OCI-LY7 (cell line): ENCODE measurements at regions not wholly inside any gene's neighbourhood (a gene's known extent, or its start where the extent isn't known, plus 50 kb on each side); places are given as distances from the start of the nearest gene placed in this dataset.

ENCODE experiments used
- BruUV-seq: library from RNA; stranded (reverse); fragments of 400-500 nt; replicated peaks from 2 replicates; lab custom pipeline; 2021; lab: Mats Ljungman, UMichigan
- CTCF ChIA-PET: fragments of 300-600 bp; sonication (Branson Sonifier 250); formaldehyde crosslinking; loops from one replicate; lab custom pipeline; 2022; ENCODE audit warnings: antibody characterized with exemption; ENCODE audit not compliant: unreplicated experiment; lab: Charles Lee
- POLR2A ChIA-PET: fragments of 300-600 bp; sonication (Branson Sonifier 250); formaldehyde crosslinking; loops from one replicate; lab custom pipeline; 2022; ENCODE audit warnings: antibody characterized with exemption; lab: Charles Lee
- DNase-seq: peaks from one replicate; pipeline ENCODE4 v3.0.0-alpha.2; 2015; ENCODE audit warnings: low spot score
- H2AFZ ChIP-seq: fragments of 200-600 bp; sonication (generic), shearing (Covaris generic); 2 replicates; pipeline ENCODE4 v1.6.1; 2014; ENCODE audit warnings: mild to moderate bottlenecking, antibody characterized with exemption, low read length, moderate library complexity
- H3K27ac ChIP-seq: fragments of 200-600 bp; sonication (generic); 2 replicates; pipeline ENCODE4 v1.5.1; 2014; ENCODE audit warnings: mixed run types, low read depth, mild to moderate bottlenecking, moderate library complexity, low read length, inconsistent platforms; ENCODE audit not compliant: poor library complexity, severe bottlenecking
- H3K36me3 ChIP-seq: fragments of 200-600 bp; sonication (generic); 2 replicates; pipeline ENCODE4 v1.6.1; 2014; ENCODE audit warnings: mild to moderate bottlenecking, antibody characterized with exemption, low read length, moderate library complexity, mixed read lengths; ENCODE audit not compliant: insufficient read depth
- H3K4me1 ChIP-seq: fragments of 200-600 bp; sonication (generic); 2 replicates; pipeline ENCODE4 v1.5.1; 2014; ENCODE audit warnings: mild to moderate bottlenecking, low read length; ENCODE audit not compliant: insufficient read depth, poor library complexity, severe bottlenecking
- H3K4me2 ChIP-seq: fragments of 200-600 bp; sonication (generic); 2 replicates; pipeline ENCODE4 v1.6.1; 2014; ENCODE audit warnings: mild to moderate bottlenecking, low read length
- H3K4me3 ChIP-seq: fragments of 200-600 bp; sonication (generic); 2 replicates; pipeline ENCODE4 v1.5.1; 2014; ENCODE audit warnings: mild to moderate bottlenecking, low read depth, low read length; ENCODE audit not compliant: poor library complexity, severe bottlenecking
- H3K79me2 ChIP-seq: fragments of 200-600 bp; sonication (generic); 2 replicates; pipeline ENCODE4 v1.6.1; 2016; ENCODE audit warnings: low read depth, mild to moderate bottlenecking, low read length, moderate library complexity, mixed read lengths; ENCODE audit not compliant: insufficient read depth
- H3K9me2 ChIP-seq: fragments of 200-600 bp; sonication (generic); 2 replicates; pipeline ENCODE4 v1.6.1; 2016; ENCODE audit warnings: mild to moderate bottlenecking, low read length, mixed read lengths; ENCODE audit not compliant: insufficient read depth
- H3K9me3 ChIP-seq: fragments of 200-600 bp; sonication (generic); 2 replicates; pipeline ENCODE4 v1.6.1; 2014; ENCODE audit warnings: mild to moderate bottlenecking, mixed run types, low read length, mixed read lengths
- H4K20me1 ChIP-seq: fragments of 200-600 bp; sonication (generic); 2 replicates; pipeline ENCODE4 v1.6.1; 2014; ENCODE audit warnings: mild to moderate bottlenecking, antibody characterized with exemption, low read length, moderate library complexity, mixed read lengths; ENCODE audit not compliant: insufficient read depth
- EZH2phosphoT487 ChIP-seq: fragments of 200-600 bp; sonication (generic); IDR thresholded peaks from 2 replicates; pipeline ENCODE4 v1.6.1; 2018; ENCODE audit warnings: low read depth, borderline replicate concordance, mild to moderate bottlenecking, mixed run types, antibody characterized with exemption, low read length, moderate library complexity, mixed read lengths
- intact Hi-C: fragments of 100-400 bp; cut with micrococcal nuclease; formaldehyde crosslinking; loops from one replicate; pipeline ENCODE4 v1.10.0; 2022; ENCODE audit not compliant: unreplicated experiment
- TF ChIP-seq, protein P1 (sequence below): fragments of 200-600 bp; sonication (generic); conservative IDR thresholded peaks from 2 replicates; pipeline ENCODE4 v1.5.1; 2014; ENCODE audit warnings: mild to moderate bottlenecking, antibody characterized with exemption, low read length, moderate library complexity, mixed read lengths

DNA sequence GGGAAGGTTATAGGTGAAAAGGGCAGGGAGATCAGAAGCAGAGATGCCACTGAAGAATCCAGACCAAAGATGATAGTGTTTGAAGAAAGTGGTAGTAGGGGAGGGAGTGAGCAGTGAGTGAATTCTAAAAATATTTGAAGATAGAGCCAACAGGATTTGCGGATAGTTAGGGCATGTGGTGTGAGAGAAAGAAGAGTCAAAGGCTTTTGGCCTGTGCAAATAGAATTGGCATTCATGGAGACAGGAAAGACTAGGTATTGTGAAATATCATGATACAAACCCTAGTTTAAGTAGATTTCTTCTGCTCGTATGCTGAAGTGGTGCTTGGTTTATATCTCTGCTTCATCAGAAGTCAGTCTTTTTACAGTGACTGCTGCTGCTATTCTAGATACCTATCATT is 224.2 kb upstream of the CFAP20DC start:
- no peak overlapping the region for H2AFZ ChIP-seq
- no peak overlapping the region for H3K27ac ChIP-seq
- no TSS peak for BruUV-seq
- no peaks in the 10 kb centered on the region for H4K20me1 ChIP-seq
- H3K4me1 ChIP-seq = no peaks in the 10 kb centered on the region
- H3K9me2 ChIP-seq = no peaks in the 10 kb centered on the region
- TF ChIP-seq EZH2phosphoT487 = no peak
- TF ChIP-seq, protein P1, sequence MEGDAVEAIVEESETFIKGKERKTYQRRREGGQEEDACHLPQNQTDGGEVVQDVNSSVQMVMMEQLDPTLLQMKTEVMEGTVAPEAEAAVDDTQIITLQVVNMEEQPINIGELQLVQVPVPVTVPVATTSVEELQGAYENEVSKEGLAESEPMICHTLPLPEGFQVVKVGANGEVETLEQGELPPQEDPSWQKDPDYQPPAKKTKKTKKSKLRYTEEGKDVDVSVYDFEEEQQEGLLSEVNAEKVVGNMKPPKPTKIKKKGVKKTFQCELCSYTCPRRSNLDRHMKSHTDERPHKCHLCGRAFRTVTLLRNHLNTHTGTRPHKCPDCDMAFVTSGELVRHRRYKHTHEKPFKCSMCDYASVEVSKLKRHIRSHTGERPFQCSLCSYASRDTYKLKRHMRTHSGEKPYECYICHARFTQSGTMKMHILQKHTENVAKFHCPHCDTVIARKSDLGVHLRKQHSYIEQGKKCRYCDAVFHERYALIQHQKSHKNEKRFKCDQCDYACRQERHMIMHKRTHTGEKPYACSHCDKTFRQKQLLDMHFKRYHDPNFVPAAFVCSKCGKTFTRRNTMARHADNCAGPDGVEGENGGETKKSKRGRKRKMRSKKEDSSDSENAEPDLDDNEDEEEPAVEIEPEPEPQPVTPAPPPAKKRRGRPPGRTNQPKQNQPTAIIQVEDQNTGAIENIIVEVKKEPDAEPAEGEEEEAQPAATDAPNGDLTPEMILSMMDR = no peak
- no peaks in the 10 kb centered on the region for H3K79me2 ChIP-seq
- H3K9me3 ChIP-seq = no peaks in the 10 kb centered on the region
- H3K36me3 ChIP-seq = no peaks in the 10 kb centered on the region
- DNase-seq = no peak
- no peak overlapping the region for H3K4me3 ChIP-seq
- no peak overlapping the region for H3K4me2 ChIP-seq
- intact Hi-C loops = no loop called here
- CTCF ChIA-PET = no interaction called here
- POLR2A ChIA-PET = no interaction called here

DNA sequence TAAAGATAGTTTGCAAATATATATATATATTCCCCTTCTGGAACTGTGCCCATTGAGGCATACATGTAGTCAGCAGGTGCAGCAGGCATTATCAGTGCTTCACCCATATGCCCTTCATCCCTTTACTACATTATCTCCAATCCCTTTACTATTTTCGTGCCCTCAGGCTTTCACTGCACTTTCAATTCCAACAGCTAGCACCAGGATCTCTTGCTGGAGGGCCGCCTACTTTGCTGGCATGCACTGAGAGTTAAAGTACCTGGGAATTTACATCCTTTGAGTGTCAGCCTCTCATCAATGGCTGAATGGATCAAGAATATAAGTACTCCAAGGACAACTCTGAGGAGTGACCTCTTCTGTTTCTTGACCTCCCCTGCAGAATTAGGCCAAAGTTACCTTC is 222.1 kb upstream of the CFAP20DC start:
- no peak overlapping the region for H2AFZ ChIP-seq
- H3K79me2 ChIP-seq = no peaks in the 10 kb centered on the region
- no peaks in the 10 kb centered on the region for H4K20me1 ChIP-seq
- intact Hi-C loops = no loop called here
- no peaks in the 10 kb centered on the region for H3K4me1 ChIP-seq
- no TSS peak for BruUV-seq
- H3K9me2 ChIP-seq = no peaks in the 10 kb centered on the region
- no peak overlapping the region for H3K4me3 ChIP-seq
- ChIA-PET CTCF (no interaction called here), POLR2A (no interaction called here)
- no peak for DNase-seq
- H3K4me2 ChIP-seq = no peak overlapping the region
- no peaks in the 10 kb centered on the region for H3K9me3 ChIP-seq
- H3K36me3 ChIP-seq = no peaks in the 10 kb centered on the region
- TF ChIP-seq, protein P1 = no peak
- TF ChIP-seq EZH2phosphoT487 = no peak
- H3K27ac ChIP-seq = no peak overlapping the region

DNA sequence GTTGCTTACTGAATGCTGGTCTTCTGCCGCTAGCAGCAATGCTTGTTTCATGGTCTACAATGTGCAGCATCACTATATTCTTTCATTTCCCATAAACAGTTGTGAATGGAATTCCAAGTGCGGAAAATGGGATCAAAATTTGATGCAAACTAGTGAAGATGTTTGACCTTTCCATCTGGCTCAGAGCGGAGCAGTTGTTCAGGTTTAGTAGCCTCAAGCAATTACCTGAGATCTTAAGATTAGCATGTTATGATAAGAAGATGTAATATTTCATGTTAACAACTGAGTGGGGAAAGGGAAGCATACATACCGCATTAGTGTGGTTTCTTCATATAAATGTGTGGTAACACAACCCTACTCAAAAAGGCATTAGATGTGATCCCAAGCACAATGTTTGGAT is 221.1 kb upstream of the CFAP20DC start:
- intact Hi-C loops = no loop called here
- POLR2A ChIA-PET = no interaction called here
- DNase-seq = no peak

More for the DNA sequence above, 221.1 kb upstream of the CFAP20DC start:
- no peaks in the 10 kb centered on the region for H3K9me2 ChIP-seq
- H3K4me2 ChIP-seq = no peak overlapping the region
- no TSS peak for BruUV-seq
- no peaks in the 10 kb centered on the region for H3K9me3 ChIP-seq
- CTCF ChIA-PET = no interaction called here
- no peak for TF ChIP-seq EZH2phosphoT487
- TF ChIP-seq, protein P1 = no peak
- H3K4me3 ChIP-seq = no peak overlapping the region
- H3K36me3 ChIP-seq = no peaks in the 10 kb centered on the region
- H3K4me1 ChIP-seq = no peaks in the 10 kb centered on the region
- H3K79me2 ChIP-seq = no peaks in the 10 kb centered on the region
- H4K20me1 ChIP-seq = no peaks in the 10 kb centered on the region
- H3K27ac ChIP-seq = no peak overlapping the region
- H2AFZ ChIP-seq = no peak overlapping the region
